ENCODE measurements at regions not wholly inside any gene's neighbourhood (a gene's known extent, or its start where the extent isn't known, plus 50 kb on each side); places are given as distances from the start of the nearest gene placed in this dataset.

DNA sequence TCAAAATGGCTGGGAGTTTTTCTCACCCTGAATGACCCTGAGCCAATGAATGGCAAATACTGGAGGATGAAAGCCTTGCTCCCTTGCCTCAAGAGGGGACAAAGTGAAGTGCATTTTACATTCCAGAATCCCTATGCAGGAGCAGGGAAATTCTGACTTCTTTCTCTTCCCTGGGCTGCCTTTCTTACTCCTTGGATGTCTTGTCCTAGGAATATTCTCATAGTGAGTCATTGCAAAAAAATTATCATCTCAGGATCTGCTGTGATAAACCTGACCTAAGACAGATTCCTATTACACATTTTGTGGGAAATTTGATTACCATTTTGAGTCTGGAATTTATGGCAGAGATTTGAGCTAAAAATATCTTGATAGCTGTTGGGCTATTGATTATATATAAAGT lies 199.9 kb downstream of the TMA16 start:
- TF ChIP-seq POLR2AphosphoS5 (IDR thresholded peaks at IDR 0.05; ENCODE audit: insufficient read depth in 1 of 2, low read depth in 1 of 2): no peak
- TF ChIP-seq, protein P1, sequence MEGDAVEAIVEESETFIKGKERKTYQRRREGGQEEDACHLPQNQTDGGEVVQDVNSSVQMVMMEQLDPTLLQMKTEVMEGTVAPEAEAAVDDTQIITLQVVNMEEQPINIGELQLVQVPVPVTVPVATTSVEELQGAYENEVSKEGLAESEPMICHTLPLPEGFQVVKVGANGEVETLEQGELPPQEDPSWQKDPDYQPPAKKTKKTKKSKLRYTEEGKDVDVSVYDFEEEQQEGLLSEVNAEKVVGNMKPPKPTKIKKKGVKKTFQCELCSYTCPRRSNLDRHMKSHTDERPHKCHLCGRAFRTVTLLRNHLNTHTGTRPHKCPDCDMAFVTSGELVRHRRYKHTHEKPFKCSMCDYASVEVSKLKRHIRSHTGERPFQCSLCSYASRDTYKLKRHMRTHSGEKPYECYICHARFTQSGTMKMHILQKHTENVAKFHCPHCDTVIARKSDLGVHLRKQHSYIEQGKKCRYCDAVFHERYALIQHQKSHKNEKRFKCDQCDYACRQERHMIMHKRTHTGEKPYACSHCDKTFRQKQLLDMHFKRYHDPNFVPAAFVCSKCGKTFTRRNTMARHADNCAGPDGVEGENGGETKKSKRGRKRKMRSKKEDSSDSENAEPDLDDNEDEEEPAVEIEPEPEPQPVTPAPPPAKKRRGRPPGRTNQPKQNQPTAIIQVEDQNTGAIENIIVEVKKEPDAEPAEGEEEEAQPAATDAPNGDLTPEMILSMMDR (IDR thresholded peaks at IDR 0.05): no peak

Measured in vagina (tissue), 2 donors.